Sigmoid colon (tissue), 6 donors: ENCODE measurements at regions not wholly inside any gene's neighbourhood (a gene's known extent, or its start where the extent isn't known, plus 50 kb on each side); places are given as distances from the start of the nearest gene placed in this dataset.

Source experiments
- DNase-seq: peaks from one replicate; pipeline ENCODE4 v3.0.0-alpha.2; 2019
- H3K27ac ChIP-seq, 4 donors: fragments of 200-600 bp; sonication (generic); one replicate each; pipeline ENCODE4 v1.5.1; 2016 to 2019; ENCODE audit warnings: mild to moderate bottlenecking in 1 of 4
- H3K27me3 ChIP-seq, 3 donors: fragments of 200-600 bp; sonication (generic); one replicate each; pipeline ENCODE4 v1.5.1; 2019; ENCODE audit warnings: mild to moderate bottlenecking in 1 of 3
- H3K36me3 ChIP-seq, 4 donors: fragments of 200-600 bp; sonication (generic); one replicate each; pipeline ENCODE4 v1.5.1; 2016 to 2019
- H3K4me1 ChIP-seq, 4 donors: fragments of 200-600 bp; sonication (generic); one replicate each; pipeline ENCODE4 v1.5.1; 2017 to 2019
- H3K4me3 ChIP-seq, 4 donors: fragments of 200-600 bp; sonication (generic); one replicate each; pipeline ENCODE4 v1.5.1; 2017 to 2019; ENCODE audit warnings: mild to moderate bottlenecking in 2 of 4, moderate library complexity in 1 of 4
- H3K9me3 ChIP-seq, 4 donors: fragments of 200-600 bp in 3 of 4; sonication (generic) in 3 of 4; one replicate each; pipeline versions ENCODE4 v1.5.1 to v1.6.1; 2013 to 2019
- EP300 ChIP-seq, 4 donors: sonication (generic); formaldehyde crosslinking; IDR thresholded peaks; one replicate each; pipeline ENCODE4 v1.6.1; 2017; ENCODE audit warnings: antibody characterized with exemption in 4 of 4
- POLR2A ChIP-seq, 2 donors: fragments of 450-650 bp; IDR thresholded peaks; one replicate each; pipeline ENCODE4 v1.6.1; 2016; ENCODE audit warnings: antibody characterized with exemption in 2 of 2, mild to moderate bottlenecking in 2 of 2, moderate library complexity in 2 of 2
- POLR2AphosphoS5 ChIP-seq, 4 donors: sonication (generic); formaldehyde crosslinking; IDR thresholded peaks; one replicate each; pipeline ENCODE4 v1.6.1; 2017; ENCODE audit warnings: antibody characterized with exemption in 4 of 4
- WGBS, 2 donors: extraction: QIAGEN DNeasy Blood & Tissue Kit; methylation state at CpG; one replicate each; pipeline ENCODE4 v1.1.7; 2013; 5-methylcytosine and 5-hydroxymethylcytosine counted together
- intact Hi-C: fragments of 100-400 bp; cut with DNase I; formaldehyde crosslinking; loops from one replicate; pipeline ENCODE4 v1.15.1; 2023
- TF ChIP-seq, protein P1 (sequence below), 4 experiments: fragments of 450-650 bp in 3 of 4; fragments of 200-600 bp in 1 of 4; IDR thresholded peaks; one replicate each; pipeline ENCODE4 v1.5.1; 2016 to 2019; ENCODE audit warnings: antibody characterized with exemption in 4 of 4, mild to moderate bottlenecking in 3 of 4, moderate library complexity in 2 of 4
- donor health status: healthy with polysubstance abuse.
- donor health status: healthy.

DNA sequence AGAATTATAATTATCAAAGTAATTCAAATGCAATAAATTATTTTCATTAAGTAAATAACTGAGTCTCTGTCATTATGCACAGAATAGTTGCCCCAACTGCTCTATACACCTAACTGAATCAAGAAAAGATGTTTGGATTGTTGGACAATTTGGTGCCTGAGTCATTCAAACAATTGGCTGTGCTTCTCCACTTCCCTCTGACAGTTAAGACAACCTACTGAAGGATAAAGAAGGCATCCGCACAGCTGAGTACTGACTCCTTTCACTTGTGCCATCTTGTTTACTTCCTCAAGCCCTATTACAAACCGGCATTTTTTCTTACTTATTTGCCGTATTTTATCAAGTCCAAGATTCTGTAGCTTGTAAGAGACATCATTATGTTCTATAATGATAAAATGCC, 110.6 kb upstream of the C1QTNF7 start:
- WGBS, 2 donors, result 82 to 83% methylated on average over 3 of the region's 3 CpGs
- no peak for DNase-seq
- Histone ChIP-seq H3K4me1 (peaks cover 0 to 16% (median 2%) of the 10 kb centered on the region in 4 donors), H3K27me3 (no peaks in the 10 kb centered on the region), H3K36me3 (no peaks in the 10 kb centered on the region), H3K9me3 (no peaks in the 10 kb centered on the region), H3K4me3 (no peak overlapping the region), H3K27ac (no peak overlapping the region)
- no peak for TF ChIP-seq EP300 (IDR thresholded peaks at IDR 0.05)
- no peak for TF ChIP-seq POLR2A (IDR thresholded peaks at IDR 0.05)
- TF ChIP-seq, protein P1, sequence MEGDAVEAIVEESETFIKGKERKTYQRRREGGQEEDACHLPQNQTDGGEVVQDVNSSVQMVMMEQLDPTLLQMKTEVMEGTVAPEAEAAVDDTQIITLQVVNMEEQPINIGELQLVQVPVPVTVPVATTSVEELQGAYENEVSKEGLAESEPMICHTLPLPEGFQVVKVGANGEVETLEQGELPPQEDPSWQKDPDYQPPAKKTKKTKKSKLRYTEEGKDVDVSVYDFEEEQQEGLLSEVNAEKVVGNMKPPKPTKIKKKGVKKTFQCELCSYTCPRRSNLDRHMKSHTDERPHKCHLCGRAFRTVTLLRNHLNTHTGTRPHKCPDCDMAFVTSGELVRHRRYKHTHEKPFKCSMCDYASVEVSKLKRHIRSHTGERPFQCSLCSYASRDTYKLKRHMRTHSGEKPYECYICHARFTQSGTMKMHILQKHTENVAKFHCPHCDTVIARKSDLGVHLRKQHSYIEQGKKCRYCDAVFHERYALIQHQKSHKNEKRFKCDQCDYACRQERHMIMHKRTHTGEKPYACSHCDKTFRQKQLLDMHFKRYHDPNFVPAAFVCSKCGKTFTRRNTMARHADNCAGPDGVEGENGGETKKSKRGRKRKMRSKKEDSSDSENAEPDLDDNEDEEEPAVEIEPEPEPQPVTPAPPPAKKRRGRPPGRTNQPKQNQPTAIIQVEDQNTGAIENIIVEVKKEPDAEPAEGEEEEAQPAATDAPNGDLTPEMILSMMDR (IDR thresholded peaks at IDR 0.05), result no peak
- no peak for TF ChIP-seq POLR2AphosphoS5 (IDR thresholded peaks at IDR 0.05)
- intact Hi-C loops, result no loop called here

GRCh38 chr4:15318621-15319348, 109.0 kb upstream of the C1QTNF7 start:
- no peak for TF ChIP-seq POLR2AphosphoS5 (IDR thresholded peaks at IDR 0.05)
- TF ChIP-seq, protein P1 (IDR thresholded peaks at IDR 0.05), result no peak
- no peak for TF ChIP-seq EP300 (IDR thresholded peaks at IDR 0.05)
- TF ChIP-seq POLR2A (IDR thresholded peaks at IDR 0.05), result no peak
- DNase-seq, result no peak
- 80 to 84% methylated on average over 4 of the region's 4 CpGs for WGBS, 2 donors

GRCh38 chr4:15320121-15320678, 107.6 kb upstream of the C1QTNF7 start:
- WGBS, 2 donors, result 25 to 51% methylated on average over 1 of the region's 1 CpG

More at GRCh38 chr4:15318621-15319348, 109.0 kb upstream of the C1QTNF7 start:
- intact Hi-C loops, result no loop called here
- Histone ChIP-seq H3K4me3 (no peak overlapping the region), H3K27me3 (no peaks in the 10 kb centered on the region), H3K4me1 (peaks cover 0 to 18% (median 2%) of the 10 kb centered on the region in 4 donors), H3K9me3 (no peaks in the 10 kb centered on the region), H3K27ac (no peak overlapping the region), H3K36me3 (no peaks in the 10 kb centered on the region)

DNA sequence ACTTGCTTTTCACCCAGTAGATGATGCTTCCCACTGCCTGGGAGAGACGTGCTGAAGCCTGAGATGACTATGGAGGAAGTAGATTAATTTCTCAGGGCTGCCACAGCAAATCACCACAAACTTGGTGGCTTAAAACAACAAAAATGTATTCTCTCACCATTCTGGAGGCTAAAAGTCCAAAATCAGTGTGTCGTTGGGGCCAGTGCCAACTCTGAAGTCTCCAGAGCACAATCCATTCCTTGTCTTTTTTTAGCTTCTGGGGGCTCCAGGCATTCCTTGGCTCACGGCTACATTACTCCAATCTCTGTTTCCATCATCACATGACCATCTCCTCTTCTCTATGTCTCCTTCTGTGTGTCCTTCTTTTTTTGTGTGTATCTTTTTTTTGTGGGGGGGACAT, 105.8 kb upstream of the C1QTNF7 start:
- no peaks in the 10 kb centered on the region for H3K36me3 ChIP-seq
- no peak for TF ChIP-seq POLR2AphosphoS5 (IDR thresholded peaks at IDR 0.05)
- TF ChIP-seq, protein P1 (IDR thresholded peaks at IDR 0.05), result no peak
- no peak for TF ChIP-seq EP300 (IDR thresholded peaks at IDR 0.05)
- no peak for TF ChIP-seq POLR2A (IDR thresholded peaks at IDR 0.05)
- H3K27me3 ChIP-seq, result no peaks in the 10 kb centered on the region
- H3K4me3 ChIP-seq, result no peak overlapping the region
- intact Hi-C loops, result no loop called here
- H3K9me3 ChIP-seq, result no peaks in the 10 kb centered on the region
- no peak for DNase-seq
- 50 to 70% methylated on average over 3 of the region's 3 CpGs for WGBS, 2 donors
- peaks cover 0 to 19% (median 5%) of the 10 kb centered on the region in 4 donors for H3K4me1 ChIP-seq
- H3K27ac ChIP-seq, result no peak overlapping the region

More at GRCh38 chr4:15320121-15320678, 107.6 kb upstream of the C1QTNF7 start:
- intact Hi-C loops, result no loop called here
- Histone ChIP-seq H3K9me3 (no peaks in the 10 kb centered on the region), H3K36me3 (no peaks in the 10 kb centered on the region), H3K27me3 (no peaks in the 10 kb centered on the region), H3K27ac (no peak overlapping the region), H3K4me1 (peaks cover 0 to 21% (median 5%) of the 10 kb centered on the region in 4 donors), H3K4me3 (no peak overlapping the region)
- DNase-seq, result no peak
- TF ChIP-seq POLR2AphosphoS5 (IDR thresholded peaks at IDR 0.05) (no peak), EP300 (IDR thresholded peaks at IDR 0.05) (no peak), POLR2A (IDR thresholded peaks at IDR 0.05) (no peak)
- TF ChIP-seq, protein P1 (IDR thresholded peaks at IDR 0.05), result no peak
